SIG-M5 (cell line): ENCODE measurements at regions not wholly inside any gene's neighbourhood (a gene's known extent, or its start where the extent isn't known, plus 50 kb on each side); places are given as distances from the start of the nearest gene placed in this dataset.

ENCODE experiments used
- DNase-seq: peaks from one replicate; lab custom pipeline; 2025; lab: John Stamatoyannopoulos, UW

DNA sequence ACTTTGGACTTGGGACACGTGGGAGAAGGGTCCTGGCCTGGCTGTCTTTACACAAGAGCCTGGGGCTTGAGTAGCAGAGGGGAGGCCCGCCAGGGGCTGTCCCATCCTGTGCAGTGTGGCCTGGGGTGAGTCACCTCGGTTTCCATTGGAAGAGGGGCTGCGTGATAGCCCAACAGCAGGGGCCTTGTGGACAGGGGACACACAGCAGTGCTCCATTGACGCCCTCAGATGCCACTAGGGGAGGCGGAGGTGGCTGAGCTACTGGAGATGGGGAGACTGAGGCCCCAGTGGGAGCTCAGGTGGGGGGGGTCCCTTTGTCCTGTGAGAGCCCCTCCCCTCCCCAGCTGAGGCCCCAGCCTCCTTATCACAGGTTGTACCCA is 50.0 kb upstream of the RNU6ATAC start:
- DNase-seq, result no peak

DNA sequence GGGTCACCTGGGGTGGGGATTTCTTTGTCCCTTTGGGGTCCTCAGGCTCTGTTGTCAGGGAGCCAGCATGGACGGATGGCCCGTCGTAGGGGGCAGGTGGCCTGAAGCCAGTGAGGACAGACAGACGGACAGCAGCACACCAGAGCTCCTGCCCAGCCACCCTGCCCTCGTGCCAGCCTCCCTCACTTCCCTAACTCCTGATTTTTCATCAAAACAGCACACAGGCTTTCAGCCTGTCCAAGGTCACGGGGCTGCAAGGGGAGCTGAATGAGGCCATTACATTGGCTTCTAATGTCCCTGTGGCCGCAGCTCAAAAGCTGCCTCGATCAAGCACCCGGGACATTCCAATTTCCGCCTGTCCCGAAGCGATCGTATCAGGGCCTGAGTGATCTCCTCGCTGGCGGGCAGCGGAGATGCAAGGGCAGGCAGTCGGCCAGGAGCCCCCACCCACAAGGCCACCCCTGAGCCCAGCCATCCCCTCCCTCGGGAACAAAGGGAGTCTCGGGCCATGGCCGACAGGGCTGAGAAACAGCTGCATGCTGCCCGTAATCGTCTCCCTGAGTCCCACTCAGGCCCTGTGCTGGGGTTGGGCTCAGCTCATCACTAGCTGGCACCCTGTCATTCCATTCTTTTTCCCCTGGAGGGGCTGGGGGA is 50.5 kb upstream of the RNU6ATAC start:
- no peak for DNase-seq

DNA sequence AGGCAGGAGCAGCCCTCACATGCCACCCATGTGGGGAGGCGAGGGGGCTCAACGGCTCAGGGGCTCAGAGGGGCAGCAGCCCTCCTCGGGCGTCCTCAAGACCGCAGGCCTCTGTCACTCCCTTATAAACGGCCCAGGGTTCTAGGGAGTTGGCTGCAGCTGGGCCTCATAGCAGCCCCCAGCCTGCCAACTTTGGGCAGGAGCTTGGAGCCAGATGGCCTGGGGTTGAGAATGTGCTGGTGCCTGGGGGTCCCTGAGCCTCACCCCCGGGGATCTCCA is 51.0 kb upstream of the RNU6ATAC start:
- DNase-seq, result no peak

DNA sequence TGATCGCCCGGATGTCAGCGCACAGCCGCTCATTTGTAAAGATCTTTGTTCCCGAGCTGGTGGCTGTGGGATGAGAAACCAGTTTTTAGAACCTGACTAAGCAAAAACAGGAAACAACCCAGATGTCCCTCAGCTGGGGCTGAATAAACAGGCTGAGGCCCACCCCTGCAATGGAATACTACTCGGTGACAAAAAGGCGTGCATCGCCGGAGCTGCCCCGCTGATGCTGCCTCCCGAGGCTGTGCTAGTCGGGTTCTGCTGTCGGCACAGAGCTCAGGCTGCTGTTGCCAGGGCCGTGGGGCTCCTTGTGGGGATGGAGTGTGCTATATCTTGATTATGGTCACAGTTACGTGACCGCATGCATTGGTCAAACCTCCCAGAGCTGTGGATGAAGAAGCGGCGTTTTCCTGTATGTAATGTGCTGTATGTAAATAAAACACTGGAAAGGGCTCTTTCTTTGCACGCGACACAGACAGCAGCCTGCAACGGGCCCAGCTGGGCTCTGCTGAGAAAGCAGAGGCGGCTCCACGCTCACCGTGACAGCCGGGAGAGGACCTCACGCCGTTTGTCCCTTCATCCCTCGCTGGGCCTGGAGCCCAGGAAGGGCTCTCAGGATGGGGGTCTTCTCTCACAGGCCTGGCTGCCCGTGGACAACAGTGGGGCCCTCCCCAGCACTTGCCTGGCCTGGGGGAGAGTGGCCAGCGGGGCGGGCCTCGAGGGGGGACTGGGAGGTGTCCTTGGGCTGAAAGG is 51.5 kb upstream of the RNU6ATAC start:
- DNase-seq, result no peak

DNA sequence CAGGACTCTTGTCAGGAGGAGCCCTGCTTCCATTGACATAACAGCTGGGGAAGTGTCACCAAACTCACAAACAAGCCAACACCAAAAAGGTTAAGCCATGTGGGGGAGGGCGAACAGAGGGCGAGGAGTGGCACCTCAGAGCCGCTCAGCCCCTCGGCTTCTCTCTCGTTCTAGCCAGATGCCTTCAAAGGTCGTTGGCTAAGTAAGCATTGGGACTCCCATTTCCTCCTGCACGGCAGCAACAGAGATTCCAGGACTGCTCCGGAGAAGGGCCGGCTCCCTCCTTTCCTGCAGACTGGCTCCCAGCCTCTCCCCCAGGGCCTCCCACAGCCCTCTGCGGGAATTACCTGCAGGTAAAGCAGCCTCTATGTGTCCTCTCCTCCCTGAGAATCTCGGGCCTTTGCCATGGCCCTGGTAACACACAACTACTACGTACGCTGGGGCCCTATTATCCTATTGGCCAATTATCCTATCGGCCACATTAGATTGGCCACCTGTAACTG is 52.1 kb upstream of the RNU6ATAC start:
- DNase-seq, result no peak

DNA sequence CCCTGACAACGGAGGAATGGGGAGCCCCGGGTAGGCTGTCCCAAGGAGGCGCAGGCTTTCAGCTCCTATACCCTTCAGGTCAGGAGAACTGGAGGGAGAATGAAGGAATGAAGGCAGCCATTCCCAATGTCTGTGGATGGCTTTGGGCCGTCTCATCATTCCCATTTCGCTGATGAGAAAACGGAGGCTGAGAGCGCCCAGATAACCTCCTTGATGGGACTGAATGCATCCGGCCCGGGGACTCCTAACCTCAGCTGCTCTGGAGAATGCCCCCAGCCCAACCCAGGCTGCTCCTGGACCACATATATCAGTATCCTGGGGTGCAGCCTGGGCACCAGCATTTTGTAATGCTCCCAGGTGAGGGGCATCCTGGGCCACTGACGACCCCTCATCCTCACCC is 52.6 kb upstream of the RNU6ATAC start:
- DNase-seq, result no peak

DNA sequence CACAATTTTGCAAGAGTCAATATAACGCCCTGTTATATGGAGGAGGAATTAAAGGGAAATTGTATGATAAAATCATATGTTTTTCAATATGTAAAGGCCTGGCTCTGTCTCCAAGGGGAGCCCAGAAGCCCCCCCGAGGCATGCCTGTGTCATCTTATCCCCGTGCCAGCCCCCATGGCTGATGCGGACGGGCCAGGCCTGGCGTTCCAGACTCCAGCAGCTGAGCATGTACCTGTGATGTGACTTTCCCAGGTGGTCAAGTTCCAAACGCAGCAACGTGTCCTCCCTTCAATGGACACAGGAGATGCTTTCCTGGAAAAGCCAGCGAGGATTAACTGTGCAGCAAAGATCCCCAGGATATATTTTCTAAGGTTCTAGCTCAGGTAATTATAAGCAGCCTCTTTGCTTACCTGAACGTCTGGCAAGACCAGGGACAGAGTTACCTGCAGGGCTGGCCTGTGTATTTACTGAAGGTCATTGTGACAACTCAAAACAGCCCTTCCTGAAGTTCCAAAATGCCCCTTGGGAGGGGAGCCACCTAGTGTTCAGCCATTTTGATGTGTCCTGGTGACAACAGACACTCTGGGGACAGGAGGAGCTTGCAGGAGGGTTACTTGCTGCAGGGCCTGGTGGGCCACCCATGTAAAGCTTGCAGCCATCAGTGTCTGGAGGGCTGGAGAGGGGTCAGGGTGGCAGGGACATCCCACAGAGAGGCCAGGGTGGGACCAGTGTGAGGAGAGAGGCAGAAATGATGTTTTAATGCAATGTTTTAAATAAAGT is 53.3 kb upstream of the RNU6ATAC start:
- no peak for DNase-seq

DNA sequence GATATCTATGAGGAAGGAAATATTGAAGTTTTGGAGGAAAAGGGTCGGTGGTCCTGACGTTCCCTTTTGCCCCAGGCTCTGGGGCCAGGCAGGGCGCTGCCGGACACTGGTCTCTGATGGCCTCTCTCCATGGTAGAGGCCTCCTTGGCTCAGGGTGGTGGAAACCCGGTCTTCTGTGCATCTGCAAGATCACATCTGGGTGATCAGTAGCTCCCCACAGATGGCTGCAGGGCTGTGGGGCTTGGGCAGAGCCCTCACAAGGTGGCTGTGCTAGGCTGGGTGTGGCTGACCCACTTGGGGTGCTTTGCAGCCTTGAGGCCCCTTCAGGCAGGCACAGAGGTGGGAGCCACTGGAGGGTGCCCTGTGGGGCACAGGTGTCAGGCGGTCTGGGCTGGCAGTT is 53.9 kb upstream of the RNU6ATAC start:
- no peak for DNase-seq

DNA sequence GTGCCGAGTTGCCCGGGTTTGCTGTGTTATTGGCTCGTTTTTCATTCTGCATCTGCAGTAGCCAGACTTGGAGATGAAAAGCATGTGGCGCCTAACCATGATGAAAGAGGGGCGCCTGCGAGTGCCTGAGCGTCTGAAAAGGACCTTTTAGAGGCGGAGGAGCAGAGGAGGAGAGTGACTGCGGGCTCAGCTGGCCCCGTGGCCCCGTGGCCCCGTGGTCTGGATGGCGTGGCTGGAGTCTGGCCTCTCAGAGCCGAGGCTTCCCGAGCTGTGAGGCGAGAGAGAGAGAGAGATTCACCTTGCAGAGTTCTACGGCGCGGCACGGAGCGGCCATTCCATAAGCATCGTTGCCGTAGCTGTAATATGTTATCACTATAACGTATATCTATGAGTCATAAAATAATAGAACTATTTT is 55.3 kb upstream of the RNU6ATAC start:
- no peak for DNase-seq

DNA sequence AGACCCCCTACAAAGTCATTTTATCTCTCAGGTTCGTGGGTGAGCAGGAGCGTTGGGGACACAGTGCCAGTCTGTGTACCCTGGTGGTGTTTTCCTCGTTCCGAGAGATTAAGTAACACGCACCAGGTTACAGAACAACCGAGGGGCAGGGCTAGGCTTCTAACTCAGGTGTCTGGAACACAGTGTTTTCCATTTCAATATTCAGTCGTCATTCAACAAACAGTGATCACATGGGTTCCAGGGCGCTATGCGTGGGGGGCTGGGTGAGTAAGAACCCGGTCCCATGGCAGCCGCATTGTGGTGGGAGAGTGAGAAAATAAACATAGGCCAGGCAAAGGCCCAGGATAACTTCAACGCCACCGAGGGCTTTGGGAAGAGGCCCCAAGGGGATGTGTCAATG is 55.9 kb upstream of the RNU6ATAC start:
- no peak for DNase-seq

DNA sequence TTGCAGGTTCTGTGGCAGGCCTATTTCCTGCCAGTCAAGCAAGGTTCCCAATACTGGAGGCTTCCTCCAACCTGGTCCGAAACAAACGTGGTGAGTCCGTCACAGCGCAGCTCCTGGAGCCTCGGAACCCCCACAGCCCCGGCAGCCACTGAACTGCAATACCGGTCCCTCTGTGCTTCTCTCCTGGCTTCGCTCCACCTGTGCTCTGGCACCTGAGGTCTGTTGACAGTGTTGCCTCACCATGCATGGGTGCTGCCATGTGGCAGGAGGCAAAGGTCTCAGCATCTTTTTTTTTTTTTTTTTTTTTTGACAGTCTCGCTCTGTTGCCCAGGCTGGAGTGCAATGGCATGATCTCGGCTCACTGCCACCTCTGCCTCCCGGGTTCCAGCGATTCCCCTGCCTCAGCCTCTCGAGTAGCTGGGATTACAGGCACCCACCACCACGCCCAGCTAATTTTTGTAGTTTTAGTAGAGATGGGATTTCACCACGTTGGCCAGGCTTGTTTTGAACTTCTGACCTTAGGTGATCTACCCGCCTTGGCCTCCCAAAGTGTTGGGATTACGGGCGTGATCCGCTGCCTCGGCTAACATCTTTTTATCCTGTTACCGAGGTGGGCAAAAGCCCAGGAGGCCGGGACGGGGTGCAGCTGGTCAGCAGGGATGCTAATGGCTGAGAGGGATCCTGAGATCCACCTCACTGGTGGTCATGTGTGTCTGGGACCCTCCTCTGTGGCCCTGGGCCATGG is 57.1 kb upstream of the RNU6ATAC start:
- DNase-seq, result no peak

DNA sequence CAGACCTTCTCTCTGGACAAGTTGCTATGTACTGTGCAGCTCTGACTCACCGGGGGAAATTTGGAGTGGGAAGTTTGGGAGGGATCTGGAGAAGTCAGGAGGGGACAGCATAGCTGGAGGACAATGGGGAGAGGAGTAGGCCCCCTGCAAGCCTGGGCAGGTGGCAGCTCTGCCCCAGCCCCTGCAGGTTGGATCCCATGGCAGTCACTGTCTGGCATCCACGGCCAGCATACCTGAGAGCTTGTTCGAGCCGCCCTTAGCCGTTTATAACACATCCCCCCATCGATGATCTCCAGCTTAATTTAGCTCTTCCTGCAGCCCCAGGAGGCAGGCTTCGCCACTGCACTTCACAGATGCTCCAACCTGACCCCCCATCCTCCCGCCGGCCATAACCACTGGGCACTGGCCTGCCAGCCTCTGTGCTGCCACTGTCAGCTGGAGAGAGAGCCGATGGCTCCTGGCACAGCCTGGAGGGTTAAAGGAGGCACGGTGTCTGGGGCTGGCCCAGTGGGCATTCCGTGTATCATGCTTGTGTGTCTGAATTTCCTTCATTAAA is 57.7 kb upstream of the RNU6ATAC start:
- DNase-seq, result no peak

DNA sequence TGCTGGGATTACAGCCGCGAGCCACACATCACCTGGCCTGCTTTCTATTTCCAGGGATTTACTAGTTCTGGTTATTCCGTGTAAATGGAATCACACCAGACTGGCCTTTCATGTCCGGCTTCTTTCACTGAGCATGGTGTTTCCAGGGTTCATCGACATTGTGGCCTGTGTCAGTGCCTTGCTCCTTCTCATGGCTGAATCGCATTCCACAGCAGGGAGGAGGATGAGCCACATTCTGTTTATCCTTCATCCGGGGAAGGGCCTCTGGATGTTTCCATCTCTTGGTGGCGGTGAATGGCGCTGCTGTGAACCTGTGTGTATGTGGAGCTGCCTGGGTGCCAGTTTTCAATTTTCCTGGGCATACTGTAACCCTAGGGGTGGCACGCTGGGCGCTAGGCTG is 58.7 kb upstream of the RNU6ATAC start:
- no peak for DNase-seq

DNA sequence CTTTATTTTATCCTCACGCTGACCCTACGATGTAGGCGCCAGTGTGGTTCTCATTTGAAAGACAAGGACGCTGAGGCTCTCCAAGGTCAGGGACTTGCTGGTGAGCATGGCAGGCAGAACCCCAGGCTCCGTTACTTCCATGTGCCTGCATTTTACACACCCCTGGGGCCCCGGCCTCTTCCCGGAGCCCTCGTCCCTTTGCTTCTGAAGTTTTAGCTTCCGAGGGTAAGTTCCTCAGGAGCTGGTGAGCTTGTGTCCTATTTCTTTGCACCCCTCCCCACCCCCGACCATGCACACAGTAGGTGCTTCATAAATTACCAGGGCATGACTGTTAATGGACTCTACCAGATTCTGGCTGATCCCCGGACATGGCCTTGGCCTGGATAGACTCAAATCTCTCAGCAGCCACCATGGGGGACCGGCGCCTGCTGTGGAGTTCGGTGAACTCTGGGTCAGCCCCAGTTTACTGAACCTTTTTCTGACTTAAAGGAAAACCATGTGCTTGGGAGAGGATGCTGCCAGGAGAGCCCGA is 59.3 kb upstream of the RNU6ATAC start:
- DNase-seq, result no peak

DNA sequence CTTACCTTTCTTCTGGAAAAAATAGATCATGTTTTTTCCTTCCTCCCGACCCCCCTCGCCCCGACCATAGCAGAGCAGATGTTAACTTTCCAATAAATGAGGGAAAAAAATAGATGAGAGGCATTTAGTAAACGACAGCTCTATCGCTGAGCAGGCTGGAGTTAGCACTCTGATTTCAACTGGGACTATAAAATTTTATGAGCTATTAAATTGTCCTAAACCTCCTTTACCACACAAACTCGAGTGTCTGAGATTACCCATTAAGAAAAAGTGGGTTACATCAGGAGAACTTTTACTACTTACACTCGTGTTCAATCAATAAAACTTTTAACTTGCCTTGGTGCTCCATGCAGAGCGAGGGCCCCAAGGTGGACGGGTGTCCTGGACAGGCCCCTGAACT is 59.8 kb upstream of the RNU6ATAC start:
- no peak for DNase-seq

DNA sequence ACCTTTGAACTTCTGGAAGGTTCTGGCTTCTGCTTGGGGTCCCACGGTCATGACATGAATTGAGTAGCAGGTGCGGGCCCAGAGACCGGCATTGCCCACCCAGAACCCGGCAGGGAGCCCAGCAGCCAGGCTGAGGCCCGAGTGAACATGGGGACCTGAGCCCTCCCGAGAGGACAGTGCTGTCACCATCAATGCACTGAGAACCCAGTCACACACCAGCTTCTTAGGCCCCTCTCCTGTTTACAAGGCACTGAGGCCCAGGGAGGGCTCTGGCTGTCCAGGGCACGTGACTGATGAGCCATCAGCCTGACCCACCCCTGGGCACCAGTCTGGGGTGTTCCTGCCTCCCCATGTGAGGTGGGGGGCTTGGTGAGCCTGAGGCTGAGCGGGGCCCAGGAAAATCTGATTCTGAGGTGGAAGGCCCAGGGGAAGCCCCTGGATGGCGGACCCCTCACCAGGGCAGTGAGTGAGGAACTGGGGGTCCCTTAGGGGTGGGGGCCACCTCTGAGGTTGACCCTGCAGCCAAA is 60.3 kb upstream of the RNU6ATAC start:
- DNase-seq, result no peak

DNA sequence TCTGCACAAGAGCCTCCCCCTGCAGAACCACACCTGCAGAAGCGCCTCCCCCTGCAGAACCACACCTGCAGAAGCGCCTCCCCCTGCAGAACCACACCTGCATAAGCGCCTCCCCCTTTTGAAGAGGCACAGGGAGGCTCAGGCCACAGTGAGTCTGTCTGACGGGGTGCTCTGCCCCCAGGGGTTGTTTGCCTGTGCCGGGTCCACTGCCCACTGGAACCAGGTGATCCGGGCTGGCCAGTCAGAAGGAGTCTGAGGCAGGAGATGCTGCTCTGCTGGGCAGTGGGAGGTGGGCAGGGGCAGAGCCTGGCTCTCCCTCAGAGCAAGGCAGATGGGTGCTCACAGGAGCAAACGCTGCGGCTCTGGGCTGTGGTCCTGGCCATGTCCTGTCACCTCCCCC is 60.8 kb upstream of the RNU6ATAC start:
- DNase-seq, result no peak

DNA sequence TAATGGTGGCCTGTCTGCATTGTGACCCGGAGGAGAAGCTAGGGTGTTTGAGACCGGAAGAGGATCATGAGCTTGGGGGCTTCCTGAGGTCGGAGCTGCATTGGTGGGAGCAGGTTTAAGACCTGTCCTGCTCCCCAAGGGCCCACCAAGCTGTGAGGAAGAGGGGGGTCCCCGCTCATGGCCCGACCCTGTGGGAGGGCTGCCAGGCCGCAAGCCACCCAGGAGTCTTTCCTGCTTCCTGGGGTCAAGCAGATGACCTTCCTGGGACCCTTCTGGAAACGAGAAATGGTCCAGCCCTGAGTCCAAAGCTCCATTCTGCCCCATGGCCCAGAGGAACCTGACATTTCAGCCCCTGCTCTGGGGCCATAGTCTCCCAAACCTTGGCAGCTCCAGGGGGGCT is 61.5 kb upstream of the RNU6ATAC start:
- no peak for DNase-seq

DNA sequence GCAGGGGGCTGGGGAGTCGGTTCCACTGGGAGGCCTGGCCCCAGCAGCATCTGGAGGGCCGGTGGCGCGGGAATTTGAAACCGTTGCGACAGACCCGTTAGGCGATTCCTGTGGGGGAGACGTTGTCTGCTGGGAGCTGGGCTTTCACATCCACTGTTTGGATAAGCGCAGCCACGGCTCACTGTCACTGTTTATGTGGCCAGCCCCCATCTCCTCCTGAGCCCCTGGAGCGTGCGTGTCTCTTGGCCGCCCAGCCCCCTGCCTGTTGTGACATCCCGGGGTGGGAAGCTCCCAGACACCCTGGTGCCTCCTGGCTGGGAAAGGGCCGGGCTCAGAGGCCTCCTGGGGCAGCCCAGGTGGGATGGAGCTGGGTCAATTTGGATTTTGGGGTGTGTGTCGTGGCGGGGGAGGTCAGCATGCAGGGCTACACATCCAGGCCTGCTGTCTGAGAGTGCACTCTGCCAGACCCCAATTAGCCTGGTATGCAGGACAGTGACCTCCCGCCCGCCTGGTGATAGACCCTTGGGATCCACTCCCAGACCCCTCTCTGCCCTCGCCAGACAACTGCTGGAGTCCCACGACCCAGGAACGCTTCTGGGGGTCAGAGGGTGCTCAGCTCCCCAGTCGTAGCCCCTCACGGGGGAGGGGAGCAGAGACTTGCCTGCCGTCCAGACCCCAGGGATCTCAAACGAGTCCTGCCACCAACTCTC is 62.0 kb upstream of the RNU6ATAC start:
- DNase-seq, result no peak

DNA sequence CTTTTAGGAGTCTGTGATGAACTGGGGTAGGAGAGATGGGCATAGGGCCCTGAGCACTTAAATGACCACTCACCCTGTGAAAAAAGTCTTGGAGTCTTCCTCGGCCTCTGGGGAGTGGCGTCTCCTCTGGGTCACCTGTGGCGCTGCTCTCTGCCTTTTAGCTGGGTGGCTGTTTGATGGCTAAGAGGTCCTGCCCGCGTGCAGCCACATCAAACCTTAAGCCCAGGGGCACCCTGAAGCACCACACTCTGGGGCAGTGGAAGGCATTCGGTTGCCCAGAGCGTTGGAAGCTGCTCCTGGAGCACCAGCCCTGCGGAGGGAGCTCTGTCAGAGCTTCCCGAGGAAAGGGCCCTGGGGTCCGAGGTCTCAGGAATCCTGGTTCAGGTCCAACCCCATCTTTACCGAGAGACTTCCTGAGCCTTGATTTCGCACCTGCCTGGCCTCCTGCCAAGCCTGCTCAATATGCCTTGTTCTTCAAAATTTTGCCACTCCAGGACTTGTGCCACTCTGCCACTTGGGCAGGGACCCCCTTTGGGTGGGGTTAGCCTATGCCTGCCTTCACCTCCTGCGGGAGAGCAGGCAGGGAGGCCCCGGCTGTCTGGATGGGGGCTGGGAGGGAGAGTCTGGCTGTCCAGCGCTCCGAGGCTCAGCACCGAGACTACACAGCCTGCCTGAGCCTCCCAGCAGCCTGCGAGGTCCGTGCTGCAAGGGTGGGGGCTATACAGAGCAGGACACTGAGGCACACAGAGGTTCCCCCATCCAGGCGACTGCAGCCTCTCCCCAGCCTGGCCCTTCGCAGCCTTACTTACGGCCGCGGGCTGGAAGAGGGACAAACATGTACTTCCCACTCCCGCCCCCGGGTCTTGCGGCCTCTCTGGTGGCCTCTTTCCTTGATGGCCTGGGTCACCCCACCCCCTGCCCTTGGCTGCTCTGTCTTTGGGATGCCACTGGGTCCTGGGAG is 63.4 kb upstream of the RNU6ATAC start:
- no peak for DNase-seq
